Mesenchymal stem cell (in vitro differentiated cells and primary cell): ENCODE measurements at regions not wholly inside any gene's neighbourhood (a gene's known extent, or its start where the extent isn't known, plus 50 kb on each side); places are given as distances from the start of the nearest gene placed in this dataset.

Experiments used
- DNase-seq: peaks from one replicate; pipeline ENCODE4 v3.0.0-alpha.2; 2013
- H2AFZ ChIP-seq: one replicate; pipeline ENCODE4 v1.6.1; 2013; ENCODE audit warnings: low read depth, mild to moderate bottlenecking, control low read depth, inconsistent platforms, low read length, moderate library complexity
- H2AK5ac ChIP-seq: 2 replicates; pipeline ENCODE4 v1.6.1; 2013; ENCODE audit warnings: low read length, moderate library complexity, mild to moderate bottlenecking, inconsistent platforms; ENCODE audit not compliant: severe bottlenecking
- H2BK120ac ChIP-seq: one replicate; pipeline ENCODE4 v1.6.1; 2013; ENCODE audit warnings: low read depth, mild to moderate bottlenecking, inconsistent platforms, low read length, moderate library complexity
- H2BK12ac ChIP-seq, 2 experiments: one replicate each; pipeline ENCODE4 v1.6.1; 2013; ENCODE audit warnings: inconsistent platforms in 2 of 2, low read length in 2 of 2, mild to moderate bottlenecking in 2 of 2, moderate library complexity in 2 of 2, control low read depth in 1 of 2
- H2BK15ac ChIP-seq: one replicate; pipeline ENCODE4 v1.6.1; 2013; ENCODE audit warnings: mild to moderate bottlenecking, low read depth, inconsistent platforms; ENCODE audit not compliant: poor library complexity, severe bottlenecking
- H2BK5ac ChIP-seq: 2 replicates; pipeline ENCODE4 v1.6.1; 2013; ENCODE audit warnings: low read depth, mild to moderate bottlenecking, low read length, control low read depth, inconsistent platforms; ENCODE audit not compliant: poor library complexity, severe bottlenecking
- H3K14ac ChIP-seq, 2 experiments: one replicate each; pipeline ENCODE4 v1.6.1; 2013; ENCODE audit warnings: inconsistent platforms in 2 of 2, low read length in 2 of 2, control low read depth in 1 of 2, mild to moderate bottlenecking in 1 of 2, moderate library complexity in 1 of 2
- H3K18ac ChIP-seq, 2 experiments: one replicate each; pipeline ENCODE4 v1.6.1; 2013; ENCODE audit warnings: inconsistent platforms in 2 of 2, low read length in 2 of 2, control low read depth in 1 of 2, low read depth in 1 of 2, mild to moderate bottlenecking in 1 of 2
- H3K23ac ChIP-seq, 2 experiments: one replicate each; pipeline ENCODE4 v1.6.1; 2013; ENCODE audit warnings: inconsistent platforms in 2 of 2, low read length in 2 of 2, mild to moderate bottlenecking in 2 of 2, moderate library complexity in 2 of 2, control low read depth in 1 of 2
- H3K27ac ChIP-seq: 2 replicates; pipeline ENCODE4 v1.5.1; 2013; ENCODE audit warnings: mild to moderate bottlenecking, moderate library complexity, low read length, control low read depth, inconsistent platforms; ENCODE audit not compliant: poor library complexity, severe bottlenecking
- H3K27me3 ChIP-seq, 2 experiments: 2 replicates each; pipeline versions ENCODE4 v1.6.1 to v1.7.0; 2013; ENCODE audit warnings: low read length in 2 of 2, mild to moderate bottlenecking in 2 of 2, moderate library complexity in 2 of 2, control low read depth in 1 of 2, inconsistent platforms in 1 of 2; ENCODE audit not compliant: control insufficient read depth in 1 of 2, insufficient read depth in 1 of 2
- H3K36me3 ChIP-seq, 2 experiments: 2 replicates each; pipeline versions ENCODE4 v1.6.1 to v1.7.0; 2013; ENCODE audit warnings: low read length in 2 of 2, control low read depth in 1 of 2, inconsistent platforms in 1 of 2, low read depth in 1 of 2, mild to moderate bottlenecking in 1 of 2; ENCODE audit not compliant: insufficient read depth in 2 of 2, control insufficient read depth in 1 of 2
- H3K4ac ChIP-seq, 2 experiments: one replicate each; pipeline ENCODE4 v1.6.1; 2013; ENCODE audit warnings: inconsistent platforms in 2 of 2, low read length in 2 of 2, mild to moderate bottlenecking in 2 of 2, moderate library complexity in 2 of 2, control low read depth in 1 of 2, low read depth in 1 of 2
- H3K4me1 ChIP-seq: 2 replicates; pipeline ENCODE4 v1.6.1; 2013; ENCODE audit warnings: low read depth, low read length, control low read depth; ENCODE audit not compliant: control insufficient read depth, insufficient read depth
- H3K4me2 ChIP-seq: 2 replicates; pipeline ENCODE4 v1.6.1; 2013; ENCODE audit warnings: low read length, mild to moderate bottlenecking, inconsistent platforms; ENCODE audit not compliant: poor library complexity, severe bottlenecking
- H3K4me3 ChIP-seq, 2 experiments: 2 replicates each; pipeline versions ENCODE4 v1.5.1 to v1.7.0; 2013; ENCODE audit warnings: low read length in 2 of 2, mild to moderate bottlenecking in 2 of 2, control low read depth in 1 of 2, low read depth in 1 of 2; ENCODE audit not compliant: insufficient read depth in 1 of 2
- H3K79me1 ChIP-seq: replicated peaks from 2 replicates; pipeline ENCODE4 v1.6.1; 2013; ENCODE audit warnings: mild to moderate bottlenecking, control low read depth, low read length, inconsistent platforms; ENCODE audit not compliant: poor library complexity, severe bottlenecking
- H3K9ac ChIP-seq: 2 replicates; pipeline ENCODE4 v1.7.0; 2013; ENCODE audit warnings: mild to moderate bottlenecking, low read length, moderate library complexity
- H3K9me3 ChIP-seq: 2 replicates; pipeline ENCODE4 v1.7.0; 2013; ENCODE audit warnings: mild to moderate bottlenecking, low read length; ENCODE audit not compliant: control insufficient read depth
- H4K8ac ChIP-seq: one replicate; pipeline ENCODE4 v1.6.1; 2013; ENCODE audit warnings: inconsistent platforms, mild to moderate bottlenecking, low read length, moderate library complexity
- H4K91ac ChIP-seq: one replicate; pipeline ENCODE4 v1.6.1; 2013; ENCODE audit warnings: mild to moderate bottlenecking, low read length, inconsistent platforms
- WGBS: methylation state at CpG from one replicate; pipeline ENCODE4 v1.1.7; 2013; ENCODE audit warnings: mixed read lengths; 5-methylcytosine and 5-hydroxymethylcytosine counted together

GRCh38 chr10:3552281-3552680 is 232.7 kb downstream of the KLF6 start:
- WGBS = 93% methylated on average over 9 of the region's 9 CpGs
- H3K36me3 ChIP-seq = no peaks in the 10 kb centered on the region

GRCh38 chr10:3551761-3552160 is 233.2 kb downstream of the KLF6 start:
- peak overlapping the region in 1 of 2 experiments; percentile 59 for H3K23ac ChIP-seq
- H2AK5ac ChIP-seq = no peak overlapping the region
- H2BK15ac ChIP-seq = no peak overlapping the region
- no peak overlapping the region for H3K4me2 ChIP-seq
- no peak overlapping the region for H2BK5ac ChIP-seq
- H3K4me1 ChIP-seq = peaks cover 2% of the 10 kb centered on the region
- no peak overlapping the region for H2BK120ac ChIP-seq
- peak overlapping the region; percentile 54 for H2AFZ ChIP-seq
- no peak overlapping the region for H3K27ac ChIP-seq
- H3K36me3 ChIP-seq = no peaks in the 10 kb centered on the region
- peaks cover 4% of the 10 kb centered on the region for H3K9me3 ChIP-seq
- no peak overlapping the region for H3K4me3 ChIP-seq
- H3K14ac ChIP-seq = no peak overlapping the region
- no peak for DNase-seq
- no peak overlapping the region for H4K91ac ChIP-seq
- WGBS = 86% methylated on average over 11 of the region's 11 CpGs
- no peak overlapping the region for H3K4ac ChIP-seq
- H4K8ac ChIP-seq = peak overlapping the region; percentile 27
- H3K9ac ChIP-seq = no peak overlapping the region
- no peaks in the 10 kb centered on the region for H3K27me3 ChIP-seq
- peak overlapping the region; percentile 26 to 66 for H3K18ac ChIP-seq
- H3K79me1 ChIP-seq = no peaks in the 10 kb centered on the region
- H2BK12ac ChIP-seq = no peak overlapping the region

More at GRCh38 chr10:3552281-3552680, 232.7 kb downstream of the KLF6 start:
- Histone ChIP-seq H2BK120ac (no peak overlapping the region), H3K4ac (no peak overlapping the region), H3K18ac (no peak overlapping the region), H2AK5ac (no peak overlapping the region), H2AFZ (no peak overlapping the region), H2BK15ac (no peak overlapping the region), H3K4me3 (no peak overlapping the region), H3K79me1 (no peaks in the 10 kb centered on the region), H3K4me2 (no peak overlapping the region), H3K9me3 (peaks cover 4% of the 10 kb centered on the region), H3K27ac (no peak overlapping the region), H4K8ac (no peak overlapping the region), H4K91ac (no peak overlapping the region), H3K27me3 (no peaks in the 10 kb centered on the region), H3K23ac (no peak overlapping the region), H3K9ac (no peak overlapping the region), H3K4me1 (peaks cover 2% of the 10 kb centered on the region), H2BK12ac (no peak overlapping the region), H3K14ac (no peak overlapping the region), H2BK5ac (no peak overlapping the region)
- no peak for DNase-seq

- Histone ChIP-seq H3K36me3 (no peaks in the 10 kb centered on the region), H3K27me3 (no peaks in the 10 kb centered on the region), H2BK5ac (no peak overlapping the region), H3K79me1 (no peaks in the 10 kb centered on the region), H2AK5ac (no peak overlapping the region), H3K14ac (peak overlapping the region in 1 of 2 experiments; percentile 65), H3K23ac (no peak overlapping the region), H2BK15ac (no peak overlapping the region), H2AFZ (no peak overlapping the region), H4K91ac (no peak overlapping the region), H3K9ac (no peak overlapping the region), H3K9me3 (peaks cover 4% of the 10 kb centered on the region), H3K27ac (no peak overlapping the region), H3K4me1 (peaks cover 2% of the 10 kb centered on the region), H2BK12ac (no peak overlapping the region), H3K4me3 (no peak overlapping the region), H3K4ac (no peak overlapping the region), H3K18ac (peak overlapping the region in 1 of 2 experiments; percentile 8), H2BK120ac (no peak overlapping the region), H3K4me2 (no peak overlapping the region), H4K8ac (no peak overlapping the region)
- no peak for DNase-seq
- 91% methylated on average over 4 of the region's 4 CpGs for WGBS
Observed at GRCh38 chr10:3549118-3549517, 235.9 kb downstream of the KLF6 start.

GRCh38 chr10:3548702-3549101 is 236.3 kb downstream of the KLF6 start:
- H3K79me1 ChIP-seq = no peaks in the 10 kb centered on the region
- H2BK12ac ChIP-seq = no peak overlapping the region
- no peak overlapping the region for H4K91ac ChIP-seq
- H2AK5ac ChIP-seq = no peak overlapping the region
- H2BK15ac ChIP-seq = no peak overlapping the region
- no peaks in the 10 kb centered on the region for H3K27me3 ChIP-seq
- DNase-seq = peak; percentile 20
- 100% methylated on average over 1 of the region's 1 CpG for WGBS
- no peak overlapping the region for H4K8ac ChIP-seq
- H3K9me3 ChIP-seq = peaks cover 4% of the 10 kb centered on the region
- H3K27ac ChIP-seq = no peak overlapping the region
- no peak overlapping the region for H2BK5ac ChIP-seq
- H3K14ac ChIP-seq = no peak overlapping the region
- H3K36me3 ChIP-seq = no peaks in the 10 kb centered on the region
- no peak overlapping the region for H3K4ac ChIP-seq
- no peak overlapping the region for H2BK120ac ChIP-seq
- H3K9ac ChIP-seq = no peak overlapping the region
- no peak overlapping the region for H3K23ac ChIP-seq
- no peak overlapping the region for H3K4me2 ChIP-seq
- H3K18ac ChIP-seq = no peak overlapping the region
- no peak overlapping the region for H3K4me3 ChIP-seq
- H2AFZ ChIP-seq = no peak overlapping the region
- peaks cover 2% of the 10 kb centered on the region for H3K4me1 ChIP-seq
